PFSK-1 (cell line): ENCODE measurements at regions not wholly inside any gene's neighbourhood (a gene's known extent, or its start where the extent isn't known, plus 50 kb on each side); places are given as distances from the start of the nearest gene placed in this dataset.

Experiments
- FOXP2 ChIP-seq: optimal IDR thresholded peaks from 2 replicates; pipeline ENCODE3; 2011; ENCODE audit warnings: borderline replicate concordance, control low read depth, inconsistent platforms; ENCODE audit not compliant: insufficient read depth; ENCODE audit errors: extremely low read length, extremely low read depth
- POLR2AphosphoS5 ChIP-seq: IDR thresholded peaks from 2 replicates; pipeline ENCODE4 v1.6.1; 2012; ENCODE audit warnings: low read depth, mild to moderate bottlenecking, control low read depth, low read length, moderate library complexity
- REST ChIP-seq, 2 experiments: IDR thresholded peaks; 2 replicates each; pipeline versions ENCODE4 v1.6.1 to v1.8.0; 2011 to 2012; ENCODE audit warnings: low read depth in 2 of 2, low read length in 2 of 2, control low read depth in 1 of 2, inconsistent platforms in 1 of 2, mild to moderate bottlenecking in 1 of 2, moderate library complexity in 1 of 2; ENCODE audit not compliant: insufficient read depth in 1 of 2
- SIN3A ChIP-seq: IDR thresholded peaks from 2 replicates; pipeline ENCODE4 v1.6.1; 2012; ENCODE audit warnings: mild to moderate bottlenecking, low read length, moderate library complexity, borderline replicate concordance; ENCODE audit not compliant: insufficient read depth
- TAF1 ChIP-seq: IDR thresholded peaks from 2 replicates; pipeline ENCODE4 v1.6.1; 2012; ENCODE audit warnings: low read length, control low read depth, borderline replicate concordance; ENCODE audit not compliant: insufficient read depth

DNA sequence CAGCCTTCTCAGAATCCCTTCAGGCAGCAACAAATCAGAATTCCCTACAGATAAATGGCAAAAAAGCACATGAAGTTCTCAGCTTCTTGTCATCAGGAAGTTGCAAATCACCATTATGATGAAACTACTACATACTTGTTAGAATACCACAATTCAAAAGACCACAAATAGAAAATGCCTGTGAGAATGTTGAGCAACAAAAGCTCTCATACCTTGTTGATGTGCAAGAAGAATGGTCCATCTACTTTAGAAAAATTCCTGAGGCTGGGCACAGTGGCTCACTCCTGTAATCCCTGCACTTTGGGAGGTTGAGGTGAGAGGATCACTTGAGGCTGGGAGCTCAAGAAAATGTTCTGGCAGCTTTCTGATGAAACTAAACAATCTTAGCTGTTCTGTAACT, 278.1 kb downstream of the ICE1 start:
- TF ChIP-seq SIN3A: no peak
- no peak for TF ChIP-seq TAF1
- no peak for TF ChIP-seq POLR2AphosphoS5
- TF ChIP-seq FOXP2: no peak
- no peak for TF ChIP-seq REST (IDR thresholded peaks at IDR 0.05; ENCODE audit: insufficient read depth in 1 of 2, low read depth in 2 of 2, low read length in 2 of 2)

DNA sequence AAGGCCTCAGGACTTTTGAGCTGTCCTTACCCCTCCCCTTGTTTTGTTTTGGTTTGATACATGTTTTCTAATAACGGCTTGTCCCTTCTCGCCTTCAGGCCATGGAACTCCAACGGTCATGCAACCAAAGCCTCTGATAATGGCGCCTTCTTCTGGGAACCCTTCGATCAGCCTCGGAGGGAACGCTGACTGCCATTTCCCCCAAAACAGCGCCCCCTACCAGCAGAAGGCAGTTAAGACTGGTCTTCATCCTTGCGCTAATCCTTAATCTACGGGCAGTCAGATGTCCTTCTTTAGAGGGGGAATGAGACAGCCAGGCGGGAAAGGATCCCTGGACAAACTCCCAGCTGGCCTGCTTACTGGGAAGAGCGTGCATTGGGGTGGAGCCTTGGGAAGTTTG, 276.6 kb downstream of the ICE1 start:
- TF ChIP-seq TAF1: no peak
- TF ChIP-seq SIN3A: no peak
- no peak for TF ChIP-seq FOXP2
- no peak for TF ChIP-seq POLR2AphosphoS5
- TF ChIP-seq REST (IDR thresholded peaks at IDR 0.05; ENCODE audit: insufficient read depth in 1 of 2, low read depth in 2 of 2, low read length in 2 of 2): no peak

GRCh38 chr5:5695266-5695665, 272.8 kb downstream of the ICE1 start:
- TF ChIP-seq FOXP2: no peak
- TF ChIP-seq REST (IDR thresholded peaks at IDR 0.05; ENCODE audit: insufficient read depth in 1 of 2, low read depth in 2 of 2, low read length in 2 of 2): no peak
- no peak for TF ChIP-seq POLR2AphosphoS5
- no peak for TF ChIP-seq TAF1
- TF ChIP-seq SIN3A: no peak

DNA sequence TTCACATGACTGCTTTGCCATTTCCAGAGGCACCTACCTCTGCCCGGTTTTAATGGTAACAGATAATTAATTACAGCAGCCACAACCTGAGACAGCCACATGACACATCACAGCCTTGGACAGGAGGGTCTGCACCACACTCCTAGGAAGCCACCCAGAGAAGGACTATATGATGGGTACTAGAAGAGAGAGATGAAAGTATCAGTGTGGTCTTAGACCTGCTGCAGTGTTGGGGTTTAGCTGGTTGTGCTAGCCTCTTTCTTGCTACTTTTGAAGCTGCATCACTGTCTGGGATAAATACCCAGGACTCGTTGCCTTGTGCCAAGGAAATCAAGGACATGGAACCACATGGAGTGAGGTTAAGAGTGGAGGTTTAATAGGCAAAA, 266.4 kb downstream of the ICE1 start:
- TF ChIP-seq POLR2AphosphoS5 (no peak), REST (IDR thresholded peaks at IDR 0.05; ENCODE audit: insufficient read depth in 1 of 2, low read depth in 2 of 2, low read length in 2 of 2) (no peak), FOXP2 (no peak), SIN3A (no peak), TAF1 (no peak)

GRCh38 chr5:5688194-5688924, 265.9 kb downstream of the ICE1 start:
- no peak for TF ChIP-seq SIN3A
- no peak for TF ChIP-seq POLR2AphosphoS5
- TF ChIP-seq REST (IDR thresholded peaks at IDR 0.05; ENCODE audit: insufficient read depth in 1 of 2, low read depth in 2 of 2, low read length in 2 of 2): no peak
- no peak for TF ChIP-seq TAF1
- TF ChIP-seq FOXP2: no peak
